ENCODE measurements at regions not wholly inside any gene's neighbourhood (a gene's known extent, or its start where the extent isn't known, plus 50 kb on each side); places are given as distances from the start of the nearest gene placed in this dataset.

DNA sequence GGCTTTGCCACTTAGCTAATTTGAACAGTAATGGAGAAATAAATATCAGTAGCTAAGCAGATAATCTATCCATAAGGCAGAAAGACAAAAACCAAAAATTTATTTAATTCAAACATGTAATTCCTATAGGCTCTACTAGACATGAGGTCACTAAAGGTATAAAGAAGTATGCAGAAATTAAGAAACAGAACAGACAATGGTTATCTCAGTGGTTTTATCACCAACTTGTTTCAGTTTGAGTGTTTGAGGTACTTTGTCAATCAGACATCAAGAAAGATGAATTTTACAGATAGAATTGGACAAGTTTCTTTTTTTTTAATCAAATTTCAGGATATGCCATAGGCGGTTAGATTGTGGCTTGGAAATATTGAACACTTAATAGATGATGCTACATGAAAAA is 67.4 kb upstream of the ZEB2 start:
- TF ChIP-seq, protein P1, sequence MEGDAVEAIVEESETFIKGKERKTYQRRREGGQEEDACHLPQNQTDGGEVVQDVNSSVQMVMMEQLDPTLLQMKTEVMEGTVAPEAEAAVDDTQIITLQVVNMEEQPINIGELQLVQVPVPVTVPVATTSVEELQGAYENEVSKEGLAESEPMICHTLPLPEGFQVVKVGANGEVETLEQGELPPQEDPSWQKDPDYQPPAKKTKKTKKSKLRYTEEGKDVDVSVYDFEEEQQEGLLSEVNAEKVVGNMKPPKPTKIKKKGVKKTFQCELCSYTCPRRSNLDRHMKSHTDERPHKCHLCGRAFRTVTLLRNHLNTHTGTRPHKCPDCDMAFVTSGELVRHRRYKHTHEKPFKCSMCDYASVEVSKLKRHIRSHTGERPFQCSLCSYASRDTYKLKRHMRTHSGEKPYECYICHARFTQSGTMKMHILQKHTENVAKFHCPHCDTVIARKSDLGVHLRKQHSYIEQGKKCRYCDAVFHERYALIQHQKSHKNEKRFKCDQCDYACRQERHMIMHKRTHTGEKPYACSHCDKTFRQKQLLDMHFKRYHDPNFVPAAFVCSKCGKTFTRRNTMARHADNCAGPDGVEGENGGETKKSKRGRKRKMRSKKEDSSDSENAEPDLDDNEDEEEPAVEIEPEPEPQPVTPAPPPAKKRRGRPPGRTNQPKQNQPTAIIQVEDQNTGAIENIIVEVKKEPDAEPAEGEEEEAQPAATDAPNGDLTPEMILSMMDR (conservative IDR thresholded peaks at IDR 0.05; ENCODE audit: low read depth in 2 of 2) = no peak
- no peak for TF ChIP-seq EZH2 (IDR thresholded peaks at IDR 0.05; ENCODE audit: low read depth, unreplicated experiment)
- TF ChIP-seq, protein P2, sequence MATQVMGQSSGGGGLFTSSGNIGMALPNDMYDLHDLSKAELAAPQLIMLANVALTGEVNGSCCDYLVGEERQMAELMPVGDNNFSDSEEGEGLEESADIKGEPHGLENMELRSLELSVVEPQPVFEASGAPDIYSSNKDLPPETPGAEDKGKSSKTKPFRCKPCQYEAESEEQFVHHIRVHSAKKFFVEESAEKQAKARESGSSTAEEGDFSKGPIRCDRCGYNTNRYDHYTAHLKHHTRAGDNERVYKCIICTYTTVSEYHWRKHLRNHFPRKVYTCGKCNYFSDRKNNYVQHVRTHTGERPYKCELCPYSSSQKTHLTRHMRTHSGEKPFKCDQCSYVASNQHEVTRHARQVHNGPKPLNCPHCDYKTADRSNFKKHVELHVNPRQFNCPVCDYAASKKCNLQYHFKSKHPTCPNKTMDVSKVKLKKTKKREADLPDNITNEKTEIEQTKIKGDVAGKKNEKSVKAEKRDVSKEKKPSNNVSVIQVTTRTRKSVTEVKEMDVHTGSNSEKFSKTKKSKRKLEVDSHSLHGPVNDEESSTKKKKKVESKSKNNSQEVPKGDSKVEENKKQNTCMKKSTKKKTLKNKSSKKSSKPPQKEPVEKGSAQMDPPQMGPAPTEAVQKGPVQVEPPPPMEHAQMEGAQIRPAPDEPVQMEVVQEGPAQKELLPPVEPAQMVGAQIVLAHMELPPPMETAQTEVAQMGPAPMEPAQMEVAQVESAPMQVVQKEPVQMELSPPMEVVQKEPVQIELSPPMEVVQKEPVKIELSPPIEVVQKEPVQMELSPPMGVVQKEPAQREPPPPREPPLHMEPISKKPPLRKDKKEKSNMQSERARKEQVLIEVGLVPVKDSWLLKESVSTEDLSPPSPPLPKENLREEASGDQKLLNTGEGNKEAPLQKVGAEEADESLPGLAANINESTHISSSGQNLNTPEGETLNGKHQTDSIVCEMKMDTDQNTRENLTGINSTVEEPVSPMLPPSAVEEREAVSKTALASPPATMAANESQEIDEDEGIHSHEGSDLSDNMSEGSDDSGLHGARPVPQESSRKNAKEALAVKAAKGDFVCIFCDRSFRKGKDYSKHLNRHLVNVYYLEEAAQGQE (IDR thresholded peaks at IDR 0.05; ENCODE audit: unreplicated experiment) = no peak
- TF ChIP-seq JUNB (IDR thresholded peaks at IDR 0.05; ENCODE audit: unreplicated experiment) = no peak
- no peak for TF ChIP-seq POLR2AphosphoS5 (IDR thresholded peaks at IDR 0.05; ENCODE audit: low read depth)

Measured in GM23338 (cell line).